ENCODE measurements at regions not wholly inside any gene's neighbourhood (a gene's known extent, or its start where the extent isn't known, plus 50 kb on each side); places are given as distances from the start of the nearest gene placed in this dataset.

DNA sequence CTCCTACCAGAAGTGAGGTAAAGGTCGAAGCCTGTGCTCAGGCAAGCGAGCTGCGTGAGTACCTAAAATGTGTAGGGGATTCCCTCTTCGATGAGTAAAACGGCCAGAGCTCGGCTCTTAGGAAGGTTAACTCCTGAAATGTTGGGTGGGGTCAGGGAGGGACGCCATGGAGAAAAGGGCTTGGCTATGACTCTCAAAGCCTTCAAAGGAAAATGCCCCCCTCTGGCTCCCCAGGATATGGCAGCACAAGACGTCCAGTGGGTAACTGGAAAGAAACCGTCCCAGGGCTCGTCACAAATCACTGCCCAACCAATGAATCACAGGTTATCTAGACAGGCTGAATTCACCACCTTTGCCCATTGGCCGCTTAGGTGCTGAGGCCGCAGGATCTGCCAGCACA lies 58.0 kb downstream of the CALML3 start:
- TF ChIP-seq, protein P1, sequence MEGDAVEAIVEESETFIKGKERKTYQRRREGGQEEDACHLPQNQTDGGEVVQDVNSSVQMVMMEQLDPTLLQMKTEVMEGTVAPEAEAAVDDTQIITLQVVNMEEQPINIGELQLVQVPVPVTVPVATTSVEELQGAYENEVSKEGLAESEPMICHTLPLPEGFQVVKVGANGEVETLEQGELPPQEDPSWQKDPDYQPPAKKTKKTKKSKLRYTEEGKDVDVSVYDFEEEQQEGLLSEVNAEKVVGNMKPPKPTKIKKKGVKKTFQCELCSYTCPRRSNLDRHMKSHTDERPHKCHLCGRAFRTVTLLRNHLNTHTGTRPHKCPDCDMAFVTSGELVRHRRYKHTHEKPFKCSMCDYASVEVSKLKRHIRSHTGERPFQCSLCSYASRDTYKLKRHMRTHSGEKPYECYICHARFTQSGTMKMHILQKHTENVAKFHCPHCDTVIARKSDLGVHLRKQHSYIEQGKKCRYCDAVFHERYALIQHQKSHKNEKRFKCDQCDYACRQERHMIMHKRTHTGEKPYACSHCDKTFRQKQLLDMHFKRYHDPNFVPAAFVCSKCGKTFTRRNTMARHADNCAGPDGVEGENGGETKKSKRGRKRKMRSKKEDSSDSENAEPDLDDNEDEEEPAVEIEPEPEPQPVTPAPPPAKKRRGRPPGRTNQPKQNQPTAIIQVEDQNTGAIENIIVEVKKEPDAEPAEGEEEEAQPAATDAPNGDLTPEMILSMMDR (IDR thresholded peaks at IDR 0.05) = no peak
- no peak for TF ChIP-seq POLR2A (IDR thresholded peaks at IDR 0.05)
